ENCODE measurements at regions not wholly inside any gene's neighbourhood (a gene's known extent, or its start where the extent isn't known, plus 50 kb on each side); places are given as distances from the start of the nearest gene placed in this dataset.

GRCh38 chr18:45355944-45356520 lies 259.2 kb upstream of the SLC14A2 start:
- TF ChIP-seq ZNF514 (tag by site-specific recombination; IDR thresholded peaks at IDR 0.05) (no peak), CTCF (tag by site-specific recombination; IDR thresholded peaks at IDR 0.05) (no peak)

Measured in HEK293 (cell line).